ENCODE measurements at regions not wholly inside any gene's neighbourhood (a gene's known extent, or its start where the extent isn't known, plus 50 kb on each side); places are given as distances from the start of the nearest gene placed in this dataset.

DNA sequence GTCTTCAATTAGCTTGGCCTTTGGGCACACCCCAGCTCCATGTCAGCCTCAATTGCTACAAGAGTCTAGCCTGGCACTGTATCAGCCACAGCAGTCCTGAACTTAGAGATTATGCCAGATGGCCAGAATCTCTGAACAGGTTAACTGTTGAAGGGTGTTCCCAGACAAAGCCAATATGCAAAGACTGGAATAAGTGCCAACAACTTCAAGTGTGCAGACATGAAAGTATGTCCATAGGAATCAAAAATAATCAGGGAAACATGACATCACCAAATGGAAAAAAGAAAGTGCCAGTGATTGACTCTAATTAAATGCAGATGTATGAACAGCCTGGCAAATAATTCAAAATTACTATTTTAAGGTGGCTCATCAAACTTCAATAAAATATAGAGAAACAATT, 98.5 kb upstream of the DOCK10 start:
- H3K27ac Mint-ChIP-seq = no peak overlapping the region
- ATAC-seq (replicated peaks in 1 of 4) (no peak), DNase-seq (no peak)
- ChIA-PET CTCF (no interaction called here), POLR2A (no interaction called here)
- no peaks in the 10 kb centered on the region for H3K4me1 ChIP-seq (ENCODE audit: control insufficient read depth in 1 of 2, extremely low read depth in 1 of 2, insufficient read depth in 2 of 2, low read length in 2 of 2)
- H3K27me3 Mint-ChIP-seq = no peaks in the 10 kb centered on the region
- H3K36me3 ChIP-seq (ENCODE audit: control insufficient read depth in 2 of 2, extremely low read depth in 1 of 2, insufficient read depth in 1 of 2, low read length in 1 of 2) = no peaks in the 10 kb centered on the region
- no peaks in the 10 kb centered on the region for H3K9me3 ChIP-seq
- H3K27me3 ChIP-seq (replicated peaks in 1 of 2; ENCODE audit: control insufficient read depth in 2 of 2, extremely low read depth in 1 of 2, insufficient read depth in 2 of 2, low read length in 1 of 2) = no peaks in the 10 kb centered on the region
- no peak overlapping the region for H3K4me3 ChIP-seq (ENCODE audit: control insufficient read depth in 1 of 2, extremely low read depth in 1 of 2, low read length in 1 of 2)
- peaks cover 2% of the 10 kb centered on the region for H3K36me3 Mint-ChIP-seq
- no peak overlapping the region for H3K4me3 Mint-ChIP-seq
- no peaks in the 10 kb centered on the region for H3K4me1 Mint-ChIP-seq
- H3K9me3 Mint-ChIP-seq = peaks cover 4 to 17% (median 5%) of the 10 kb centered on the region in 3 donors
- no peak overlapping the region for H3K27ac ChIP-seq (ENCODE audit: low read length)

DNA sequence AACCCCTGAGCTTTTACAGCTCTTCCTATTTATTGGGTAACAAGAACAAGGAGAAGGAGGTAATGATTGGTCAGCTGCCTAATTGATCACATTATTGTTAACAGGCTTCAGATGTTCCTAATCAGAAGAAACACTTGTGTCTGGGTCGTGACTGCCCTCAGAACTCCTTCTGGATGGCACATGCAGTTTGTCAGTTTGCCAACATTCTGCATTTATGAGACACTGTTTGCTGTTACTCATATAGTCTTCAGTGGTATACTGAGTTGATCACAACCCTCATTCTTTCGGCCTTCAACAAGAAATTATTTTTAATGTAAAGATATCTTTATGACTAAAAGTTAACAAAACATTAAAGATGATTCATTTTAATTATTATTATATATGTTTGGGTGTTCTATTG, 95.7 kb upstream of the DOCK10 start:
- Histone ChIP-seq H3K4me3 (ENCODE audit: control insufficient read depth in 1 of 2, extremely low read depth in 1 of 2, low read length in 1 of 2) (no peak overlapping the region), H3K27me3 (replicated peaks in 1 of 2; ENCODE audit: control insufficient read depth in 2 of 2, extremely low read depth in 1 of 2, insufficient read depth in 2 of 2, low read length in 1 of 2) (no peaks in the 10 kb centered on the region), H3K9me3 (no peaks in the 10 kb centered on the region), H3K36me3 (ENCODE audit: control insufficient read depth in 2 of 2, extremely low read depth in 1 of 2, insufficient read depth in 1 of 2, low read length in 1 of 2) (no peaks in the 10 kb centered on the region), H3K4me1 (ENCODE audit: control insufficient read depth in 1 of 2, extremely low read depth in 1 of 2, insufficient read depth in 2 of 2, low read length in 2 of 2) (no peaks in the 10 kb centered on the region), H3K27ac (ENCODE audit: low read length) (no peak overlapping the region)
- DNase-seq (no peak), ATAC-seq (replicated peaks in 1 of 4) (no peak)
- H3K9me3 Mint-ChIP-seq = peaks cover 0 to 13% (median 5%) of the 10 kb centered on the region in 3 donors
- WGBS (ENCODE audit: insufficient coverage) = no CpG with 5 or more reads among the region's 2 CpGs
- ChIA-PET POLR2A (interaction anchor here in 1 of 2 donors (0.9 kb wide), 1 partner anchor 38 kb away, joined by 4 read pairs; no protein-coding TSS in a partner anchor), CTCF (no interaction called here)
- no peaks in the 10 kb centered on the region for H3K4me1 Mint-ChIP-seq
- H3K27ac Mint-ChIP-seq = no peak overlapping the region
- no peak overlapping the region for H3K4me3 Mint-ChIP-seq
- H3K27me3 Mint-ChIP-seq = no peaks in the 10 kb centered on the region
- H3K36me3 Mint-ChIP-seq = peaks cover 7% of the 10 kb centered on the region

DNA sequence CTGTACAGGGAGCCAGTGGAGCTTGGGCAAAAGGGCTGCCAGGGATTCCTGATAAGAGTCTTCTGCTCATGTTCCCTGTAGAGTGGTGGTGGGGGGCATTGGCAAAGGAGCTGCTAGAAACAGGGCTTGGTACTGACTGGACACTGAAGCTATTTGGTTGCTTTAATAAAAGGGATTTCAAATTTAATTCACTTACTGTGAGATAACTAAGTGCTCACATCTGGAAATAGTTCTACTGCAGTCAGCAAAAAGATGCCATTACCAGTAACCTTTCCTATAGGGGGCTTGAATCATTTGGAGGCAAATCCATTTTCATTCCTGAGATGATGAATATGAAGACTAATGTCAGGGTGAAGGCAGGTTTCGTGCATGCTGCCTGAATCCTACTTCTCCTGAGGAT, 94.3 kb upstream of the DOCK10 start:
- Mint-ChIP-seq H3K36me3 (peaks cover 7% of the 10 kb centered on the region), H3K27me3 (no peaks in the 10 kb centered on the region), H3K9me3 (peaks cover 0 to 13% (median 5%) of the 10 kb centered on the region in 3 donors), H3K27ac (no peak overlapping the region), H3K4me1 (no peaks in the 10 kb centered on the region), H3K4me3 (no peak overlapping the region)
- ATAC-seq (replicated peaks in 1 of 4) = no peak
- H3K27ac ChIP-seq (ENCODE audit: low read length) = no peak overlapping the region
- no peak for DNase-seq
- no peaks in the 10 kb centered on the region for H3K4me1 ChIP-seq (ENCODE audit: control insufficient read depth in 1 of 2, extremely low read depth in 1 of 2, insufficient read depth in 2 of 2, low read length in 2 of 2)
- no peaks in the 10 kb centered on the region for H3K27me3 ChIP-seq (replicated peaks in 1 of 2; ENCODE audit: control insufficient read depth in 2 of 2, extremely low read depth in 1 of 2, insufficient read depth in 2 of 2, low read length in 1 of 2)
- ChIA-PET CTCF (no interaction called here), POLR2A (interaction anchor here in 1 of 2 donors (0.6 kb wide), 1 partner anchor 418 kb away, joined by 4 read pairs; no protein-coding TSS in a partner anchor)
- no peaks in the 10 kb centered on the region for H3K9me3 ChIP-seq
- 67% methylated on average over 1 of the region's 1 CpG for WGBS (ENCODE audit: insufficient coverage)
- H3K4me3 ChIP-seq (ENCODE audit: control insufficient read depth in 1 of 2, extremely low read depth in 1 of 2, low read length in 1 of 2) = no peak overlapping the region
- no peaks in the 10 kb centered on the region for H3K36me3 ChIP-seq (ENCODE audit: control insufficient read depth in 2 of 2, extremely low read depth in 1 of 2, insufficient read depth in 1 of 2, low read length in 1 of 2)

DNA sequence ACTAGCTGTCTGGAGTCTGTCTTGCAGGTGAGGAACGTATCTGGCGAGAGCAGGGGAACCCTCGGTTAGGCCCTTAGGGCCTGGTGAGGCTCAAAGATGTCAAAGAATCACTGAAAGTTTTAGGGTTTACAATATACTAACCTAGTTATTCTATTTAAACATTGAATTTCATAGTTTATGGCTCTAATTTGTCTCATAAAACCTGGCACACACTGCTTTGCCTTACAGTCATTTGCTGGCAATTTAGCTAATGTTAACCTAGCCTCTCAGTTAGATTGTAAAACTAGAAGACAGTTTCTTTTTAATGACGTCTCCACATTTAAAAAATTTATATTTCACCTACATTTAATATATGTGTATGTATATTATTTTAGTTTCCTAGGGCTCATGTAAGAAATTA, 89.6 kb upstream of the DOCK10 start:
- CTCF ChIA-PET = interaction anchor here in 1 of 2 donors (0.5 kb wide), 1 partner anchor 779 kb away, joined by 5 read pairs; no protein-coding TSS in a partner anchor
- Mint-ChIP-seq H3K4me1 (no peaks in the 10 kb centered on the region), H3K4me3 (no peak overlapping the region), H3K9me3 (peaks cover 0 to 7% (median 3%) of the 10 kb centered on the region in 3 donors), H3K36me3 (peaks cover 4% of the 10 kb centered on the region), H3K27me3 (peaks cover 6 to 9% of the 10 kb centered on the region in 2 donors), H3K27ac (no peak overlapping the region)
- ATAC-seq (replicated peaks in 1 of 4) = no peak
- H3K36me3 ChIP-seq (ENCODE audit: control insufficient read depth in 2 of 2, extremely low read depth in 1 of 2, insufficient read depth in 1 of 2, low read length in 1 of 2) = no peaks in the 10 kb centered on the region
- no peaks in the 10 kb centered on the region for H3K4me1 ChIP-seq (ENCODE audit: control insufficient read depth in 1 of 2, extremely low read depth in 1 of 2, insufficient read depth in 2 of 2, low read length in 2 of 2)
- no CpG with 5 or more reads among the region's 4 CpGs for WGBS (ENCODE audit: insufficient coverage)
- no peaks in the 10 kb centered on the region for H3K27me3 ChIP-seq (replicated peaks in 1 of 2; ENCODE audit: control insufficient read depth in 2 of 2, extremely low read depth in 1 of 2, insufficient read depth in 2 of 2, low read length in 1 of 2)
- DNase-seq = no peak
- H3K4me3 ChIP-seq (ENCODE audit: control insufficient read depth in 1 of 2, extremely low read depth in 1 of 2, low read length in 1 of 2) = no peak overlapping the region
- POLR2A ChIA-PET = no interaction called here
- H3K27ac ChIP-seq (ENCODE audit: low read length) = no peak overlapping the region
- no peaks in the 10 kb centered on the region for H3K9me3 ChIP-seq

DNA sequence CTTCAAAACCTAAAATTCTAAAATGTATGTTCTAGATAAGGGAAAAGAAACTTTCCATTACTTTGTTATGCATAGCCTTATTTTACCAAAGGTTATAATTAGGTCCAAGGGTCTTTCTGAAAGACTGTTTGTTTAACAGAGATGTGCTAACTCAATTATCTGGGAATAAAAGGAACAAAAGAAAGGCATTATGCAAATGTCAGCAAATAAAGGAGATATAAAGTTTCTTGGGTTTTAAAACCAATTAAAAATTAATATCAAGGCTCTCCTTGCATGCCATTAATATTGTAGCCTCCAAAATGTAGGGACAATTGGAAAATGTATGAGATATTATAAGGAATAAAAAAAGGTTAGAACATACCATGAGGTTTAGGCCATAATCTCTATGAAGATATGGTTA, 87.8 kb upstream of the DOCK10 start:
- H3K27me3 Mint-ChIP-seq = peaks cover 6 to 9% of the 10 kb centered on the region in 2 donors
- peaks cover 0 to 11% (median 3%) of the 10 kb centered on the region in 3 donors for H3K9me3 Mint-ChIP-seq
- no peak overlapping the region for H3K4me3 Mint-ChIP-seq
- DNase-seq (no peak), ATAC-seq (replicated peaks in 1 of 4) (no peak)
- no peaks in the 10 kb centered on the region for H3K4me1 Mint-ChIP-seq
- H3K27ac ChIP-seq (ENCODE audit: low read length) = no peak overlapping the region
- H3K4me1 ChIP-seq (ENCODE audit: control insufficient read depth in 1 of 2, extremely low read depth in 1 of 2, insufficient read depth in 2 of 2, low read length in 2 of 2) = no peaks in the 10 kb centered on the region
- H3K4me3 ChIP-seq (ENCODE audit: control insufficient read depth in 1 of 2, extremely low read depth in 1 of 2, low read length in 1 of 2) = no peak overlapping the region
- no peaks in the 10 kb centered on the region for H3K36me3 ChIP-seq (ENCODE audit: control insufficient read depth in 2 of 2, extremely low read depth in 1 of 2, insufficient read depth in 1 of 2, low read length in 1 of 2)
- peaks cover 2% of the 10 kb centered on the region for H3K36me3 Mint-ChIP-seq
- POLR2A ChIA-PET = interaction anchor here in 1 of 2 donors (0.6 kb wide), 1 partner anchor 12 kb away, joined by 3 read pairs; no protein-coding TSS in a partner anchor
- H3K9me3 ChIP-seq = no peaks in the 10 kb centered on the region
- CTCF ChIA-PET = no interaction called here
- no peaks in the 10 kb centered on the region for H3K27me3 ChIP-seq (replicated peaks in 1 of 2; ENCODE audit: control insufficient read depth in 2 of 2, extremely low read depth in 1 of 2, insufficient read depth in 2 of 2, low read length in 1 of 2)
- H3K27ac Mint-ChIP-seq = no peak overlapping the region

DNA sequence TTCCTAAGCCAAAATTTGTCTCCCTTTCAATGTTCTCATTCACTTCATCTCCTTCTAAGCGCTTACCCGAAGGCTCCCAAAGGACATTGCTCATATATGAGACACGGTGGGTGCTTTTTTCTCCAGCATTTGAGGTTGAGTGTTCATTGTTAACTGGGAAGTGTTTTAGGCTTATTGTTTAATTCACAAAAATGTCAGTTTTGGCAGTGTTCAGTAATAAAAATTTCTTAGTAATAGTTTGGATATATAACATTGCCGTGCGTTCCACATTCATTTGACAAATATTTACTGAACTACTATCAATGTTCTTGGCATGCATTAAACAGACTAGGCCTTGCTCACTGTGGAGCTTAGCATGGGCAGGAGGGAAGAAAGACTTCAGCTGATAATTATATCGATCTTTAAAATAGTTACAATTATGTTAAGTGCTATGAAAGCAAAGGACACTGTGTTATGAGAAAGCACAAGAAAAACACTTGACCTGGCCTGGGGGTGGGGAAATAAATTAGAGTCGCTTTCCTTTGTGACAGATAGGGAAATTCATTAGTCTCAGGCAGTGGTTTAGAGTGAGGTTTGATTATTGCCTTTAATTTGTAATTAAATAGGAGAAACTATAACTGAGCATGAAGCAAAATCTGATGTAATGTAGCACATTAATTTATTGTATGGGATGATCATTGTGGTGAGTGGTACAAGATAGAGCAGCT, 82.2 kb upstream of the DOCK10 start:
- Mint-ChIP-seq H3K27me3 (peaks cover 6 to 7% of the 10 kb centered on the region in 2 donors), H3K36me3 (no peaks in the 10 kb centered on the region), H3K9me3 (peaks cover 0 to 11% (median 0%) of the 10 kb centered on the region in 3 donors), H3K4me3 (no peak overlapping the region), H3K27ac (no peak overlapping the region), H3K4me1 (peaks cover 0 to 5% (median 0%) of the 10 kb centered on the region in 3 donors)
- ChIA-PET POLR2A (no interaction called here), CTCF (interaction anchor here in 1 of 2 donors (0.7 kb wide), 1 partner anchor 31 kb away, joined by 3 read pairs; no protein-coding TSS in a partner anchor)
- ATAC-seq (replicated peaks in 1 of 4) (no peak), DNase-seq (no peak)
- Histone ChIP-seq H3K36me3 (ENCODE audit: control insufficient read depth in 2 of 2, extremely low read depth in 1 of 2, insufficient read depth in 1 of 2, low read length in 1 of 2) (no peaks in the 10 kb centered on the region), H3K27ac (ENCODE audit: low read length) (no peak overlapping the region), H3K27me3 (replicated peaks in 1 of 2; ENCODE audit: control insufficient read depth in 2 of 2, extremely low read depth in 1 of 2, insufficient read depth in 2 of 2, low read length in 1 of 2) (no peaks in the 10 kb centered on the region), H3K4me3 (ENCODE audit: control insufficient read depth in 1 of 2, extremely low read depth in 1 of 2, low read length in 1 of 2) (no peak overlapping the region), H3K9me3 (no peaks in the 10 kb centered on the region), H3K4me1 (ENCODE audit: control insufficient read depth in 1 of 2, extremely low read depth in 1 of 2, insufficient read depth in 2 of 2, low read length in 2 of 2) (no peaks in the 10 kb centered on the region)
- WGBS (ENCODE audit: insufficient coverage) = 92% methylated on average over 1 of the region's 7 CpGs

Data from T-cell (primary cell).